RWPE2 (cell line): ENCODE measurements at regions not wholly inside any gene's neighbourhood (a gene's known extent, or its start where the extent isn't known, plus 50 kb on each side); places are given as distances from the start of the nearest gene placed in this dataset.

Source experiments
- ATAC-seq: fragments of 200-7000 bp; cut with Tn5 transposase; 3 replicates; pipeline ENCODE4 v1.9.1; 2021; ENCODE audit warnings: low read depth
- DNase-seq: peaks from one replicate; pipeline ENCODE4 v3.0.0-alpha.2; 2020; ENCODE audit warnings: low spot score
- H3K27ac ChIP-seq: fragments of 450-650 bp; 2 replicates; pipeline ENCODE4 v1.5.1; 2017; ENCODE audit warnings: mild to moderate bottlenecking; ENCODE audit not compliant: poor library complexity, severe bottlenecking
- H3K27me3 ChIP-seq: fragments of 250-450 bp; sonication (Bioruptor Pico); 2 replicates; pipeline ENCODE4 v1.5.1; 2021; ENCODE audit warnings: mild to moderate bottlenecking, moderate library complexity; ENCODE audit not compliant: insufficient read depth, poor library complexity, severe bottlenecking
- H3K36me3 ChIP-seq: fragments of 250-450 bp; sonication (Bioruptor Pico); 2 replicates; pipeline ENCODE4 v1.5.1; 2020; ENCODE audit warnings: low read depth, mild to moderate bottlenecking, moderate library complexity
- H3K4me1 ChIP-seq: fragments of 250-450 bp; sonication (Bioruptor Pico); 2 replicates; pipeline ENCODE4 v1.5.1; 2021; ENCODE audit warnings: mild to moderate bottlenecking, moderate library complexity; ENCODE audit not compliant: insufficient read depth, poor library complexity, severe bottlenecking
- H3K4me3 ChIP-seq: fragments of 250-450 bp; sonication (Bioruptor Pico); 2 replicates; pipeline ENCODE4 v1.5.1; 2021; ENCODE audit warnings: mild to moderate bottlenecking, moderate library complexity; ENCODE audit not compliant: severe bottlenecking
- H3K9me3 ChIP-seq: fragments of 250-450 bp; sonication (Bioruptor Pico); 2 replicates; pipeline ENCODE4 v1.5.1; 2021; ENCODE audit warnings: mild to moderate bottlenecking, moderate library complexity; ENCODE audit not compliant: severe bottlenecking
- CTCF ChIP-seq: fragments of 450-650 bp; IDR thresholded peaks from one replicate; pipeline ENCODE4 v1.5.1; 2017; ENCODE audit warnings: mild to moderate bottlenecking, moderate library complexity; ENCODE audit not compliant: poor library complexity, severe bottlenecking

- H3K4me1 ChIP-seq: no peaks in the 10 kb centered on the region
- H3K4me3 ChIP-seq: no peak overlapping the region
- H3K9me3 ChIP-seq: no peaks in the 10 kb centered on the region
- H3K36me3 ChIP-seq: no peaks in the 10 kb centered on the region
- TF ChIP-seq CTCF: no peak
- H3K27ac ChIP-seq: no peak overlapping the region
- ATAC-seq (no peak), DNase-seq (no peak)
- no peaks in the 10 kb centered on the region for H3K27me3 ChIP-seq
These were observed 65.7 kb upstream of the CAPRIN2 start for GRCh38 chr12:30820406-30820946.

GRCh38 chr12:30818562-30818961, 63.8 kb upstream of the CAPRIN2 start:
- H3K27me3 ChIP-seq: no peaks in the 10 kb centered on the region
- no peaks in the 10 kb centered on the region for H3K4me1 ChIP-seq
- H3K36me3 ChIP-seq: no peaks in the 10 kb centered on the region
- no peak for DNase-seq
- TF ChIP-seq CTCF: no peak
- no peak overlapping the region for H3K4me3 ChIP-seq
- no peaks in the 10 kb centered on the region for H3K9me3 ChIP-seq
- H3K27ac ChIP-seq: no peak overlapping the region
- ATAC-seq: no peak

- no peak for DNase-seq
- Histone ChIP-seq H3K27ac (no peak overlapping the region), H3K27me3 (no peaks in the 10 kb centered on the region), H3K4me1 (no peaks in the 10 kb centered on the region), H3K9me3 (no peaks in the 10 kb centered on the region), H3K36me3 (no peaks in the 10 kb centered on the region), H3K4me3 (no peak overlapping the region)
- no peak for ATAC-seq
- no peak for TF ChIP-seq CTCF
These were observed 62.2 kb upstream of the CAPRIN2 start for GRCh38 chr12:30816742-30817465.

- no peak overlapping the region for H3K27ac ChIP-seq
- no peak for ATAC-seq
- H3K36me3 ChIP-seq: no peaks in the 10 kb centered on the region
- no peak for DNase-seq
- H3K4me1 ChIP-seq: no peaks in the 10 kb centered on the region
- H3K9me3 ChIP-seq: no peaks in the 10 kb centered on the region
- no peaks in the 10 kb centered on the region for H3K27me3 ChIP-seq
- H3K4me3 ChIP-seq: no peak overlapping the region
- no peak for TF ChIP-seq CTCF
These were observed 59.5 kb upstream of the CAPRIN2 start for GRCh38 chr12:30814295-30814655.

- TF ChIP-seq CTCF: no peak
- ATAC-seq (no peak), DNase-seq (no peak)
- Histone ChIP-seq H3K36me3 (no peaks in the 10 kb centered on the region), H3K27ac (no peak overlapping the region), H3K4me1 (no peaks in the 10 kb centered on the region), H3K27me3 (no peaks in the 10 kb centered on the region), H3K9me3 (no peaks in the 10 kb centered on the region), H3K4me3 (no peak overlapping the region)
These were observed 59.0 kb upstream of the CAPRIN2 start for GRCh38 chr12:30813525-30814294.
